ENCODE measurements at regions not wholly inside any gene's neighbourhood (a gene's known extent, or its start where the extent isn't known, plus 50 kb on each side); places are given as distances from the start of the nearest gene placed in this dataset.

- H3K9me3 ChIP-seq (ENCODE audit: low read depth, low read length), result no peaks in the 10 kb centered on the region
- no peak overlapping the region for H3K4me3 ChIP-seq
- H3K9ac ChIP-seq (ENCODE audit: insufficient read length), result no peak overlapping the region
- DNase-seq (ENCODE audit: low read depth, low spot score), result no peak
- H3K27ac ChIP-seq, result no peak overlapping the region
- H3K36me3 ChIP-seq (ENCODE audit: insufficient read depth, low read length), result no peaks in the 10 kb centered on the region
- TF ChIP-seq POLR2AphosphoS5 (IDR thresholded peaks at IDR 0.05; ENCODE audit: borderline replicate concordance, low read depth, low read length) (no peak), EZH2 (IDR thresholded peaks at IDR 0.05) (no peak), FOXP2 (optimal IDR thresholded peaks at IDR 0.05; ENCODE audit: control extremely low read depth, extremely low read length, insufficient read depth) (no peak)
Measured at GRCh38 chr22:48756146-48757111, 1071.2 kb downstream of the BRD1 start.

GRCh38 chr22:48755059-48755949 is 1072.4 kb downstream of the BRD1 start:
- no peak for DNase-seq (ENCODE audit: low read depth, low spot score)
- TF ChIP-seq EZH2 (IDR thresholded peaks at IDR 0.05) (no peak), FOXP2 (optimal IDR thresholded peaks at IDR 0.05; ENCODE audit: control extremely low read depth, extremely low read length, insufficient read depth) (no peak), POLR2AphosphoS5 (IDR thresholded peaks at IDR 0.05; ENCODE audit: borderline replicate concordance, low read depth, low read length) (no peak)
- H3K27ac ChIP-seq, result no peak overlapping the region
- no peak overlapping the region for H3K9ac ChIP-seq (ENCODE audit: insufficient read length)
- H3K36me3 ChIP-seq (ENCODE audit: insufficient read depth, low read length), result no peaks in the 10 kb centered on the region
- no peaks in the 10 kb centered on the region for H3K9me3 ChIP-seq (ENCODE audit: low read depth, low read length)
- no peak overlapping the region for H3K4me3 ChIP-seq

GRCh38 chr22:48754611-48755058 is 1073.0 kb downstream of the BRD1 start:
- Histone ChIP-seq H3K9ac (ENCODE audit: insufficient read length) (no peak overlapping the region), H3K27ac (no peak overlapping the region), H3K36me3 (ENCODE audit: insufficient read depth, low read length) (no peaks in the 10 kb centered on the region), H3K4me3 (no peak overlapping the region), H3K9me3 (ENCODE audit: low read depth, low read length) (no peaks in the 10 kb centered on the region)
- no peak for TF ChIP-seq POLR2AphosphoS5 (IDR thresholded peaks at IDR 0.05; ENCODE audit: borderline replicate concordance, low read depth, low read length)
- TF ChIP-seq EZH2 (IDR thresholded peaks at IDR 0.05), result no peak
- TF ChIP-seq FOXP2 (optimal IDR thresholded peaks at IDR 0.05; ENCODE audit: control extremely low read depth, extremely low read length, insufficient read depth), result no peak
- no peak for DNase-seq (ENCODE audit: low read depth, low spot score)

DNA sequence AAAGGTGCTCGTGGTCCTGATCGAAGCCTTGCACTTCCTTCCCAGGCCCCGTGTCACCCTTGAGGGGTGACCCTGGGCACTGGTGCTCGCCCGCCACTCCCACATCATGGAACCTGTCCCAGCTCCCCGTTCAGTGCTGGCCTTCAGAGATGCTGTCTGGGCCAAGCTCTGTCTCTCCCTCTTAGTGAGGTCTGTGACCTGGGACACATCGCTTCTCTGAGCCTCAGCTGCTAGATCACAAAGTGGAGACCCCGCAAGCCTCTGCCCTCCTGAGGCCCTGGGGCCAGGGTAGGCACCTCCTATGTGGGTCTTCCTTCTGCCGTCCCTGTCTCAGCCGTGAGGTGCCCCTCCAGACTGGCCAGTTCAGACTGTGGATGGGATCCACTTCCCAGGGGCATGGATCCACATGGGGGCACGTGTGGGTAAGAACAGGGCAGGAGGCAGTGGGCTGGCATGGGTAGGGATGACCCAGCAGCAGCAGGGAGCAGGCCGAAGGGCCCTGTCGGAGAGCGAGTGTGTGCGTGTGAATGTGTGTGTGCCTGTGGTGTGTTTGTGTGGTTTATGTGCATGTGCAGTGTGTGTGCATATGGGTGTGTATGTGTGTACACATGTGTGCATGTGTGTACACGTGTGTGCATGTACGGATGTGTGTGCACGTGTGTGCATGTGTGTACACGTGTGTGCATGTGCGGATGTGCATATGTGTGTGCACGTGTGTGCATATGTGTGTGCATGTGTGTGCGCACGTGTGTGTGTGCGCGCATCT is 1073.7 kb downstream of the BRD1 start:
- Histone ChIP-seq H3K4me3 (no peak overlapping the region), H3K9me3 (ENCODE audit: low read depth, low read length) (no peaks in the 10 kb centered on the region), H3K9ac (ENCODE audit: insufficient read length) (no peak overlapping the region), H3K36me3 (ENCODE audit: insufficient read depth, low read length) (no peaks in the 10 kb centered on the region), H3K27ac (no peak overlapping the region)
- no peak for DNase-seq (ENCODE audit: low read depth, low spot score)
- TF ChIP-seq POLR2AphosphoS5 (IDR thresholded peaks at IDR 0.05; ENCODE audit: borderline replicate concordance, low read depth, low read length), result no peak
- no peak for TF ChIP-seq FOXP2 (optimal IDR thresholded peaks at IDR 0.05; ENCODE audit: control extremely low read depth, extremely low read length, insufficient read depth)
- no peak for TF ChIP-seq EZH2 (IDR thresholded peaks at IDR 0.05)

DNA sequence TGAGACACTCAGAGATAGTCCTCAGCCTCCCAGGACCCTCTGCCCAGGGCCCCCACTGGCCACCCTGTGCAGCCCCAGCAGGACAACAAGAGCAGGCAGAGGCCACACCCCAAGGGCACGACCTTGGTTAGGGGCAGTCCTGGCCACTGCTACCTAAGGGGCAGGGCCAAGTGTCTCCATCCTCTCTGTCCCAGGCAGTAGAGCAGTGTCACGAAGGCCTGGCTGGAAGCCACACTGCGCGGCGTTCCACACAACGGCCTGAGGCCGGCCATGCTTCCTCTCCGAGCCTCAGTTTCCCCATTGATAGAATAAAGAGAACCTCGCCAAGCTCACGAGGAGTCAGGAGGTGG is 1074.3 kb downstream of the BRD1 start:
- Histone ChIP-seq H3K9me3 (ENCODE audit: low read depth, low read length) (no peaks in the 10 kb centered on the region), H3K36me3 (ENCODE audit: insufficient read depth, low read length) (no peaks in the 10 kb centered on the region), H3K27ac (no peak overlapping the region), H3K9ac (ENCODE audit: insufficient read length) (no peak overlapping the region), H3K4me3 (no peak overlapping the region)
- TF ChIP-seq EZH2 (IDR thresholded peaks at IDR 0.05) (no peak), POLR2AphosphoS5 (IDR thresholded peaks at IDR 0.05; ENCODE audit: borderline replicate concordance, low read depth, low read length) (no peak), FOXP2 (optimal IDR thresholded peaks at IDR 0.05; ENCODE audit: control extremely low read depth, extremely low read length, insufficient read depth) (no peak)
- no peak for DNase-seq (ENCODE audit: low read depth, low spot score)

DNA sequence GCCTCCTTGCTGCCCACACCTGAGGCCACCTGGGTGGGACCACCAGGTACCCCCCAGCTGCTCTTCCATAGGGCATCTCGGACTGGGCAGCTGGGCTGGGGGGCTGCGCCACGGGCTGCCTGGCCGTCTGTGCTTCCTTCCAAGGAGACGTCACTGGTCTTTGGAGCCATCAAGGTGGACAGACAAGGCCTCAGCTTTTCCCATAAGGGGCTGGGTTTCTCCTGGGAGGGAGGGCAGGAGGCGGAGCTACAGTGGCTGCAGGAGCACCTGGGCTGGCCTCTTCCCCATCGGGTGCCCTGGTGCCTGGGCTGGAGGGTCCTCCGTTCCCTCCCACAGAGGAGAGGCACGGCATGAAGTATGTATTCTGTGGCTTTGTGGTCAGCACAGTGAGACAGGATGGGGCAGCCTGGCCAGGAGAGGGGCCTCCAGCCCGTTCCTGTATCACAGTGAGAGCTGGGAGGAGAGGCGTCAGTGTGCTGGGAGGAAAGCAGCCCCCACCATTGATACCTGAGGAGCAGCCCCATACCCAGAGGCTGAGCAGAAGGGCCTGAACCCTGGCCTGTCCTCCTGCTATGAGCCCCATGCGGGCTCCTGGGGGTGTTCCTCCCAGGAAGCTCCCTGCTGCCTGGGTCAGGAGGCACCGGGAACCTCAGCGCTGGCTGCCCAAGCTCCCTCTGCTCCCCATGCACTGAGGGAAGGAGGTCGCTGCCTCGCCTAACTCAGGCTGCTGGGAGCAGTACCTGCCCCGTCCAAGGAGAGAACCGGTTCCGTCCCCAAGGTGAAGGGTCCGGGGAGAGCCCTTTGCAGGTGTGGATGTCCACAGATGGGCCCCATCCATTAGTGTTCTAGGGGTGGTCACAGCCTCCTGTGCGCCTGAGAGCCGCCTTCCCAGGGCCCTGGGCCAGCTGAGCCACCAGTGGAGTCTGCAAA is 1075.0 kb downstream of the BRD1 start:
- DNase-seq (ENCODE audit: low read depth, low spot score), result no peak
- H3K36me3 ChIP-seq (ENCODE audit: insufficient read depth, low read length), result no peaks in the 10 kb centered on the region
- no peak overlapping the region for H3K27ac ChIP-seq
- TF ChIP-seq FOXP2 (optimal IDR thresholded peaks at IDR 0.05; ENCODE audit: control extremely low read depth, extremely low read length, insufficient read depth), result no peak
- TF ChIP-seq POLR2AphosphoS5 (IDR thresholded peaks at IDR 0.05; ENCODE audit: borderline replicate concordance, low read depth, low read length), result no peak
- TF ChIP-seq EZH2 (IDR thresholded peaks at IDR 0.05), result no peak
- H3K9me3 ChIP-seq (ENCODE audit: low read depth, low read length), result no peaks in the 10 kb centered on the region
- H3K9ac ChIP-seq (ENCODE audit: insufficient read length), result no peak overlapping the region
- H3K4me3 ChIP-seq, result no peak overlapping the region
